ENCODE measurements at regions not wholly inside any gene's neighbourhood (a gene's known extent, or its start where the extent isn't known, plus 50 kb on each side); places are given as distances from the start of the nearest gene placed in this dataset.

DNA sequence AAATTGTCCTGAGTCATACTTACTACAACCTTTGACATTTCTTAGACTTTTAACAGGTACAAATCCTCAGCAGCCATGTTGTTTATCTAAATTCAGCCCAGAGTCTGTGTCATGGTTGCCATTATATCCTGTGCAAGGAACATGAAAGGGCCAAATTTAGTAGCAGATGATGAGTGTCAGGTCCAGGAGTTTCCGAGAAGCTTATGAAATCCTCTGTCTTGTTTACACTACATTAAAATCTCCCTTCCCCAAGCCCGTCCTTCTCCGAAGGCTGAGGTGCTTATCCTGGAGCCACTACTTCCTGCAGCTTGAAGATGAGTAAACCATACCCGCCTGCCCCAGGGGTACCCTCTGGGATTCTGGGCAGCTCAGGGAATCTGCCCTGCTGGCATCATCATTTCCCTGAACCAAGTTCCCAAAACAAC is 102.6 kb upstream of the SERP2 start:
- TF ChIP-seq POLR2A (IDR thresholded peaks at IDR 0.05) = no peak
- no peak for TF ChIP-seq CTCF (IDR thresholded peaks at IDR 0.05)
- peak; percentile 57 to 68 for TF ChIP-seq EP300 (IDR thresholded peaks at IDR 0.05)

Measured in tibial nerve (tissue), 4 donors.